ENCODE measurements at regions not wholly inside any gene's neighbourhood (a gene's known extent, or its start where the extent isn't known, plus 50 kb on each side); places are given as distances from the start of the nearest gene placed in this dataset.

DNA sequence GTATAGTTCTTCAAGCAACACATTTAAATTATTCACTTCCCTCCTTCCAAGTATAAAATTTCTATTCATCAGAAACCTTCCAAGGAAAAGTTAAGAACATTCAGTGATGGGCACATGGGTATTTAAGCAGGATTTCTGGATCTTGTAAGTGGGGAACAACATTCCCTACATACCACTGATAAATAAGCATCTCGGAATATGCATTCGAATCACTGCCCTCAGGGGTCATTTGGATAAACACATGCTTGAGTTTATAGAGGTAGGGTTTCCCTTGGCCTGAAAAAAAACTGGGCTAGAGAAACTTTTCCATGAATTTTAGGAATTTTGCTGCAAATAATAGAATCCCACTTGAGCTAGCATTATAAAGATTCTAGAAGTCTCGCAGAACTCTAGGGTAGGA, 143.9 kb downstream of the SOX3 start:
- no peak for DNase-seq (ENCODE audit: low spot score)
- TF ChIP-seq, protein P1, sequence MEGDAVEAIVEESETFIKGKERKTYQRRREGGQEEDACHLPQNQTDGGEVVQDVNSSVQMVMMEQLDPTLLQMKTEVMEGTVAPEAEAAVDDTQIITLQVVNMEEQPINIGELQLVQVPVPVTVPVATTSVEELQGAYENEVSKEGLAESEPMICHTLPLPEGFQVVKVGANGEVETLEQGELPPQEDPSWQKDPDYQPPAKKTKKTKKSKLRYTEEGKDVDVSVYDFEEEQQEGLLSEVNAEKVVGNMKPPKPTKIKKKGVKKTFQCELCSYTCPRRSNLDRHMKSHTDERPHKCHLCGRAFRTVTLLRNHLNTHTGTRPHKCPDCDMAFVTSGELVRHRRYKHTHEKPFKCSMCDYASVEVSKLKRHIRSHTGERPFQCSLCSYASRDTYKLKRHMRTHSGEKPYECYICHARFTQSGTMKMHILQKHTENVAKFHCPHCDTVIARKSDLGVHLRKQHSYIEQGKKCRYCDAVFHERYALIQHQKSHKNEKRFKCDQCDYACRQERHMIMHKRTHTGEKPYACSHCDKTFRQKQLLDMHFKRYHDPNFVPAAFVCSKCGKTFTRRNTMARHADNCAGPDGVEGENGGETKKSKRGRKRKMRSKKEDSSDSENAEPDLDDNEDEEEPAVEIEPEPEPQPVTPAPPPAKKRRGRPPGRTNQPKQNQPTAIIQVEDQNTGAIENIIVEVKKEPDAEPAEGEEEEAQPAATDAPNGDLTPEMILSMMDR (IDR thresholded peaks at IDR 0.05; ENCODE audit: extremely low read depth, missing control alignments), result no peak

DNA sequence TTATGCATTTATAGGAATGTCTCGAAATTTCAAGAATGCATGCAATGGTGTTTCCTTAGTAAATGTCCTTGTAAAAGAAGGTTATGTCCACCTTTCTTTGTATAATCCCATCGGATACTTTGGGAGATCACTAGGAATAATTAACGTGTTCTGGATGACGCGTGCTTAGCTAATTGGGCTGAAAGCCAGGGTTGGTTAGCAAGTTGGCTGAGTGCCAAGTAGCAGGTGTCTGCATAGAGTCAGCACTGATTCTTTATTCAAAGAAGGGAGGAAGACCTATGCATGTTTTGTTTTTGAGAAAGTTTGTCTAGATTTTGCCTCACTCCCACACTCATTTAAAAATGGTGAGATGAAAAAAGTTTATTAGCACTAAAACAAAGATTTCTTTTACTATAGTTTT, 144.6 kb downstream of the SOX3 start:
- TF ChIP-seq, protein P1 (IDR thresholded peaks at IDR 0.05; ENCODE audit: extremely low read depth, missing control alignments), result no peak
- no peak for DNase-seq (ENCODE audit: low spot score)

- TF ChIP-seq, protein P1 (IDR thresholded peaks at IDR 0.05; ENCODE audit: extremely low read depth, missing control alignments), result no peak
- DNase-seq (ENCODE audit: low spot score), result no peak
Observed at GRCh38 chrX:140355922-140356321, 148.9 kb downstream of the SOX3 start.

DNA sequence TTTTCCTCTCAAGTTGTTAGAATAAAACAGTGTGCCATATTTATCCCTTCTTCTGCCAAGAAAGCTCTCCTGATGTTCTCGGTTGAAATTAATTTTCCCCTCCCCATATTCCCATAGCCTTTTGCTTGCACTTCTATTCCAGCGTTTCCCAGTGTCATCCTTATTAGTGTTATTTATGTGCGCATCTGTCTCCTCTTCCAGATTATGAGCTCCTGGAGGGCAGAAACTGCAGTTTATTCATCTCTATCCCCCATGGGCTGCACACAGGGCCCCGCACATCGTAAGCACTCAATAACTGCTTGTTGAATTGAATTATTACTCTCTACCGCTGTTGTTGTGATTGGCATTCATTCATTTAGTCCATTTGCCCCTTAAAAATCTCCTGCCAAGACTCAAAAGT, 149.4 kb downstream of the SOX3 start:
- DNase-seq (ENCODE audit: low spot score), result no peak
- TF ChIP-seq, protein P1 (IDR thresholded peaks at IDR 0.05; ENCODE audit: extremely low read depth, missing control alignments), result no peak

GRCh38 chrX:140354431-140355120, 150.3 kb downstream of the SOX3 start:
- no peak for DNase-seq (ENCODE audit: low spot score)

DNA sequence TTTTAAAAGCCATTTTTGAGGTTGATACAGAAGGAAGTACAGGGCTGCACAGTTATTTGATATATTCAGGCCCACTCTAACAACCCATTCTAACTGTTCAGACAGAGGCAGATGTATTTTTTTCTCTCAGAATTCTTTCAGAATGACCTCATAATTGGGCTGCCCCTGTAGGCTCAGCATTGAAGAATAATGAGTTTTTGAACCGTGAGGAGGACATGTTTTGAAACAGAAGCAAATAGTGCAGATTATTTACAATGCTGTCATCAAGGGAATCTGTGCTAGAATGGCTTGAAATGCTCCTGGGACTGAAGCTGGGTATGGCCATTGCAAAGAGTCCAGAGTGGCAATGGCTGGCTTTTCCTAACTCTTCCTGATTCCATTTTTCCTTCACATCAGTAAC, 158.1 kb downstream of the SOX3 start:
- TF ChIP-seq, protein P1 (IDR thresholded peaks at IDR 0.05; ENCODE audit: extremely low read depth, missing control alignments), result no peak
- no peak for DNase-seq (ENCODE audit: low spot score)

More at GRCh38 chrX:140354431-140355120, 150.3 kb downstream of the SOX3 start:
- TF ChIP-seq, protein P1 (IDR thresholded peaks at IDR 0.05; ENCODE audit: extremely low read depth, missing control alignments), result no peak

DNA sequence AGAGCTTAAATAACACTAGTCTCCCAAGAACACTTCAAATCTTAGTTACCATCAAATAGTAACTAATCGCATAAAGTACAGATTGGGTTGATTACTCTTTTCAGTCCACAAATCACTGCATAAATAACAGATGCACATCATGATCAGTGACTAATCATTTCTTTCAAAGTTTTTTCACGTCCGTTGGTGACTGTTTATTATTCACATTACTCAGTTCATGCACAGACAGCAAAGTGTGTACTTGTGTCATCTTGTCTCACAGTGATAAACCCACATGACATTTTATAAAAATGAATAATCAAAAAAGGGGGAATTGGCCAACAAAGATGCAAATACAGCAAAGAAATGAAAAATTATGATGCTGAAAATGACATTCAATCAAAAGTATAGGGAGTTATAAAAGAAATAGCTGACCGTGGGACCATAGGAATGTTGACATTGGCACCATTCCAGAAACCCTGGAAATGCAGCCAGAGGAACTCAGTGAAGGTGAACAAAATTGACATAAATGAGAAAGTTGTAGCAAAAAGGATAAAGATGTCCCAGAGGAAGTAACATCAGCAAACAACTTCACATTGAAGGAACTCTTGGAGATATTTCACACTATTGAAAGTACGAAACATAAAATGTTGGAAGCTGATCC, 161.5 kb downstream of the SOX3 start:
- TF ChIP-seq, protein P1 (IDR thresholded peaks at IDR 0.05; ENCODE audit: extremely low read depth, missing control alignments), result no peak
- no peak for DNase-seq (ENCODE audit: low spot score)
